ENCODE measurements at regions not wholly inside any gene's neighbourhood (a gene's known extent, or its start where the extent isn't known, plus 50 kb on each side); places are given as distances from the start of the nearest gene placed in this dataset.

GRCh38 chr13:58369936-58370335, 738.4 kb downstream of the PCDH17 start:
- no peak for TF ChIP-seq CTCF (IDR thresholded peaks at IDR 0.05)
- TF ChIP-seq POLR2A (IDR thresholded peaks at IDR 0.05): no peak
- TF ChIP-seq POLR2AphosphoS5 (IDR thresholded peaks at IDR 0.05): no peak

All from gastroesophageal sphincter (tissue), 3 donors.